DMS153 treated with DMSO at 0.1 percent for 48 hours (cell line): ENCODE measurements at regions not wholly inside any gene's neighbourhood (a gene's known extent, or its start where the extent isn't known, plus 50 kb on each side); places are given as distances from the start of the nearest gene placed in this dataset.
"Not testable (repeated sequence)": the region's sequence is repeated elsewhere in the genome, so short reads cannot be mapped to it uniquely, and the experiment has no call there.

Experiments
- DNase-seq: peaks from one replicate; lab custom pipeline; 2025; ENCODE audit not compliant: unreplicated experiment; lab: John Stamatoyannopoulos, UW

DNA sequence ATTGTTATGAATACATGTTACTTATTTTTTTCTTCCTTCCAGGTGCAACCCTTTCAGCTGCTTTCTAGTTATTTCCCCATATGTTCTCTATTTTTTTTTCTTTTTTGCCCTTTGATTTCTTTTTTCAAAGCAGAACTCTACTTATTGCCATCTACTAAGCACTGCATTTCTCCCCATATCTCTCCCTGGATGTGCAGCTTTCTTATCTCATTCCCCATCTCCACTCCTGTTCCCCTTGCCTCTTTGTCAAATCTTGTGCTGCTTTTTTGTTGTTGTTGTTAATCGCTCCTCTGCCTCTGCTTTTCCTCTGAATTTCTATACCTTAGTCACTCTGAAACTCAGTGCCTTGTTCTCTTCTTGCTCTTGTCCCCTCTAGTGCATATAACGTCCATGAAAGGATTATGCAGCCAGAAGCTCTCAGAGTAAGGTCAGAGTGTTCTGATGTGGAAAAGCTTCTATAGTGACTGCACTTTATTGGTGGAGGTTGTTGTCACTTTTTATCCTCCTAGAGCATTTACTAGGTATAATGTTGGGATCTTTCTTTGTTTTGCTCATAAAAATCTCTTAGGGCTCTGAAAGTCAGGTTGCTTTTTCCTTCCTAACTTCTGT, 51.1 kb upstream of the JADE1 start:
- DNase-seq: no peak

DNA sequence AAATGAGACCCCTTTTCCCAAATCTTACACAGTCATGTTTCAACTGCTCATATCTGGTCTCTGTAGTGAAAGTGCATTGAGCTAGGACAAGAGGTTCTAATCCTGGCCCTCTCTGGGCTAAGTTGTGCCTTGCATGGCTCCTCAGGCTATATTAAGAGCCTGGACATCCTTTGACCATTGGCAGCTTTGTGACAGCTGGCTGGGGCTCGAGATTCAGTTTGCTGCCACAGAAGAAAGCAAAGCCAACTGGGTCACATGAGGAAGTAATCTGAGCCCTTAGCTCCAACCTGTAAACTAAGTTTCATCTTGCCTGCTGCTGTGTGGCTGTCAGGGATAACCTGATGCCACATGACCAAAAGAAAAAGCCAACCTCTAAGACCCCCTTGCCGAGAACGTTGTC, 51.8 kb upstream of the JADE1 start:
- DNase-seq: peak; percentile 17

DNA sequence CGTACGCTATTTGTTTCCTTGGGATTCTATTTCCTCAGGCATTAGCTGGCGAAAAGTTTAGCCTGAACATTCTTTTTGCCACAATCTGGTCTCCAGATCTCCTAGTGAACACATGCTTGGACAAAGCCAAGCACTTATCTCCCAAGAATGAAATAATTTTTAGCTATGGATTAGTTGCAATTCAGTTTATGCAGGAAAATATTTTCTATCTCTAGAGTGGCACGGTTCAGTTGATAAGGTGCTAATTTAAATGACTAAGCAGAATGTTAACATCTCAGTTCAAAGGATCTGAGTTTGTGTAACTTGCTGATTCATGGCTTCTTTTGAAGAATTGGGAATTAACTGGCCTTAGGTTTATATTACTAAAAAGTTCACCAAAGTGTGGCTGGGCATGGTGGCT, 58.1 kb upstream of the JADE1 start:
- DNase-seq: no peak

DNA sequence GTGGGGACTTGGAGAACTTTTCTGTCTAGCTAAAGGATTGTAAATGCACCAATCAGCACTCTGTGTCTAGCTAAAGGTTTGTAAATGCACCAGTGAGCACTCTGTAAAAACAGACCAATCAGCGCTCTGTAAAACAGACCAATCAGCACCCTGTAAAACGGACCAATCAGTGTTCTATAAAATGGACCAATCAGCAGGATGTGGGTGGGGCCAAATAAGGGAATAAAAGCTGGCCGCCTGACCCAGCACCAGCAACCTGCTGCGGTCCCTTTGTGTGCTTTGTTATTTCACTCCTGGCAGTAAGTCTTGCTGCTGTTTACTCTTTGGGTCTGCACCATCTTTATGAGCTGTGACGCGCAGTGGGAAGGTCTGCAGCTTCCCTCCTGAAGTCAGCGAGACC, 67.8 kb upstream of the JADE1 start:
- DNase-seq: not testable (repeated sequence)

DNA sequence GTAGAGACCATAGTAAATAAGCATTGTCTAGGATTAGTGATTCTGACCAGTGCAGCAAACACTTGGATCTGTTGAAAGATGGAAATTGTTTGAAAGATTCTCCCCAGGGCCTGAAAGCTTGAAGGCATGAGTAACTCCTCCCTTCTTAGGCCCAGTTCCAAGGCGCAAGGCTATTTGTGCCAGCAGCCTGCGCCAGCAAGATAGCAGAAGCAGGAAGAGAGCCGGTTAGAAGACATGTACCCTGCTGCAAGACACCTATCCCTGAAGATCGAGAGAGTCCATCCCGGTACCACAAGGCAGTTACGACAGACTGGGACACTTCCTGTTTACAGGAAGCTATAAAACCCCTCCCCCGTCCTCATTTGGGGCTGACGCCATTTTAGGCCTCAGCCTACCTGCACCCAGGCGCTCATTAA, 72.4 kb upstream of the JADE1 start:
- DNase-seq: no peak

DNA sequence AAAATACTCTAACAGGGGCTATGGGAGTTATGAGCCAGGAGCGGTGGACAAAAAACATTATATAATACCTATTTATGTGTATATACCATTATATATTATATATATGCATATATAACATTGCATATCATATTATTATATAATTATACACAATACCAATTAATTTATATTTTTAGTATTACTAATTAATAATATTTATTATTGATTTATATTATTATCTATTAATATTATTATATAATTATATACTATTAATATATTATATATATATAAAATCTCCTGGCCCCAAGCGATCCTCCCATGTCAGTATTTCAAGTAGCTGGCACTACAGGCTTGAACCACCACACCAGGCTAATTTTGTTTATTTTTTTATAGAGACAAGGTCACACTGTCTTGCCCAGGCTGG, 73.8 kb upstream of the JADE1 start:
- DNase-seq: no peak

DNA sequence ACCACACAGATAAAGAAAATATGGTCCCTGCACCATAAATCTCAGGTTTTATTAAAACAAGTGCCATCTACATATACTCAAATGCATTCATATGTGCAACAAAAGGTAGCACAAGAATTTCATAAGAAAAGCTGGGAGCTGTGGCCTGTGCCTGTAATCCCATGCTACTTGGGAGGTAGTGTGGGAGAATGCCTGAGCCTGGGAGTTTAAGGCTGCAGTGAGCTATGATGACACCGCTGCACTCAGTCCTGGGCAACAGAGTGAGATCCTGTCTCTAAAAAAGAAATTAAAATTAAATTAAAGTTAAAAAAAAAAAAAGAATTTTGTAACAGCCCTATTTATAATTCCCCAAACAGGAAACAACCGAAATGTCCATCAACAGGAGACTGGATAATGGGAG, 81.3 kb upstream of the JADE1 start:
- no peak for DNase-seq

DNA sequence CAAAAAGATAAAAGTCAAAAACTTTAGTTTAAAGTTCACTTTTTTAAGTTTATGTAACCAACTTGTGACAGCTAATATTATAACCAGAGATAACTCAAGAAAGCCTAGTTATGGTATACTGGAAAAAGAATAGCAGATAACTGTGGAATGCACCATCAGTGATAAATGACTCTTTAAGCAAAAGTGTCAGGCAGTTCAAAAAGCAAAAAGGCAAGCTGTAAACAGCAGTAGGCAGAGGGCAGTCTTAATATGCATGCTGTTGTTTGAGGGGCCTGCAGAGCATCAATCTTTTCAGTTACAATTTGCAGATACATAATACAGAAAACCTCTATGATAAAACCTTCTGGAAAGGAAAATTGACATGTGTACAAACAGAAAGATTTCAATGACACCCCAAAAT, 81.8 kb upstream of the JADE1 start:
- DNase-seq: no peak

DNA sequence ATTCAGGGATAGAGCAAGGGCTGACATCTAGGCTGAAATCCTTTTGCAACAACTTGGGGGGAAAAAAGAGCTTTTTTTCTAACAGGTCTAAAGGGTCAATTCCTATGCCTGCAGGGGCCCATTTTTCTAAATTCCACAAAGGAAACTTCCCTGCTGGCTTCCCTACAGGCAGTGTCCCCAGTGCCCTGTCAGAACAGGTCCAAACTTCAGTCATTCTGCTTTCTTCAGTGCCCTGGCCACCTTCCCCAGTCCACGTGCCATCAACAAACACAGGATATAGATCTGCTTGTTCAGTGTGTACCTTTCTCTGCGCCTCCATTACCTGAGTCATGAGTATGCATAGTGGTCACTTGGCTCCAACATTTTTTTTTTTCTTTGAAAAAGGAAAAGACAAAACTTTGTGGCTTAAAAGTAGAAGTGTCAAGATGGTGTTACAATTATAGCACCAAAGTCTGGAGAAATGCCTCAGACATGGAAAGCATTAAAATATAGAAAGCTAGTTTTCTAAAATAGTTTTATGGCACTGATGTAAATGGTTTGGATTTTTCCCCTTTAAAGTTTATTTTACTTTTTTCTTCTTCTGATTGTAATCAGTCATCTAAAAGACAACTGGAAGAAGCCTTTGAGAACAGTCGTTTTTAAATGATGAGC, 84.0 kb upstream of the JADE1 start:
- DNase-seq: no peak

DNA sequence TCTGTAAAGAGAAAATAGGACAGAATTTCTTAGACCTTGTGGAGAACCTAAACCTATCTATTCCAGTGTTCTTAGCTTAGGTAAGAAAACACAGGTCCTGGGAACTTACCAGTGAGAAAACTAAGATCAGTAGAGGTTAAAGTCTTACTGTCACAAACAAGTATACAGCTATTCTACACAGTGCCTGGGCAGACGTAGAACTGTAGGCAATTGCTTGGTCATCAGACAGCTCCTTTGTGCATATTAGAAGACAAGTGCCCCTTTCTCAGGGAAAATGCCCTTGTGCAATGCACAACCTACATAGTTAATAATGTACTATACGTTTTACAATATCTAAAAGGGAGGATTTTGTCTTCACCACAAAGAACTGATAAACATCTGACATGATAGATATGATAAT, 86.6 kb upstream of the JADE1 start:
- no peak for DNase-seq

DNA sequence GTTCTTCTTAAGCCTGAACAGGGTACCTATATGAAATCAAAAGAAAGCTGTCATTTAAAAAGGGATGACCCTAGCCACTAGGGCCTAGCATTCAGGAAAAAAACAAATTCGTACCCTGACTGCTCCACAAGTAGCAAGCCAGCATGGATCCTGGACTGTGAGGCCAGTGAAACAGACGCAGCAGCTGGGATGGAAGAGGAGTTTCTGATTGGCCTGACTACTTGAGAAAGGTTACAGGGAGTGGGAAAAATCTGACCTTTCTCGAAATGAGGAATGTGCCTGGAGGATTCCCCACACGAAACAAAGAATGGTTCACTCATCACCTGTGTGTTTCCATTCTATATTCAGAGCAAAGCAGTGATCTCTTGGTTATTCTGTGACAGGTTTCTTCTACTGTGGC, 87.6 kb upstream of the JADE1 start:
- no peak for DNase-seq

DNA sequence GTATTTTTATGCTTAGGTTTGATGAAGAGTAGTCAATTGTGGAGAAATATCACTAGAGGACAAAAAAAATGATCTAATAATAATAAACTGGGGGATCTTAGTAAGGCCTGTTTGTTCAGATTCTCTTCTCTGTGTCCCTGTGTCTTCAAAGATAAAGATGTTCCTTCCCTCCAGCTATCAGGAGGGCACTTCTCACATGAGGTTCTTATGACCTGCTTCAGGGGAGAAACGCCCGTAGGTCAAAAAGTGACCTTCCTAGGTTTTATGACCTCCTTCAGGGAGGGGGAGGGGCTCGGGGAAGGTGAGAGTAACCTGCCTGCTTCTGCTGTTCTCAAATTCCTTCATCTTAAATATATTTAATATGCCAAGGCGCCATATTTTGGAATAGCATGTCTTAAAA, 89.2 kb upstream of the JADE1 start:
- no peak for DNase-seq

DNA sequence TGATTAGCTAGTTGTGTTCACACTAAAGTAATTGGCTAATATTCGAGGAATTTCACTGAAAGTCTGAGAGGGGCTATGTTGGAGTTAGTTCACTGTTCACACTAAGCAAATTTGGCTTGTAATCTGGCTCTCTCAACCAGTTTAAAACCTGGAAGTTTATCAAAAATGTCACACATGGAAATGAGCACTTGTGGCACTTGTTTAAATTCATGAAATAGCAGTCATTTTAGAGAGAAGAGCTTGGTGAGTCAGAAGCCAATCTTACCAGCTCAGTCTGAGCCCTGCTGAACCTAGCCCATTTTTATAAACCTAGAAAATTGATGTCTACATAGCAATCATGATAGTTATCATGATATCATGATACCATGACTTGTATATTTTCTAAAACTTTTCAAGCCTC, 90.7 kb upstream of the JADE1 start:
- no peak for DNase-seq

DNA sequence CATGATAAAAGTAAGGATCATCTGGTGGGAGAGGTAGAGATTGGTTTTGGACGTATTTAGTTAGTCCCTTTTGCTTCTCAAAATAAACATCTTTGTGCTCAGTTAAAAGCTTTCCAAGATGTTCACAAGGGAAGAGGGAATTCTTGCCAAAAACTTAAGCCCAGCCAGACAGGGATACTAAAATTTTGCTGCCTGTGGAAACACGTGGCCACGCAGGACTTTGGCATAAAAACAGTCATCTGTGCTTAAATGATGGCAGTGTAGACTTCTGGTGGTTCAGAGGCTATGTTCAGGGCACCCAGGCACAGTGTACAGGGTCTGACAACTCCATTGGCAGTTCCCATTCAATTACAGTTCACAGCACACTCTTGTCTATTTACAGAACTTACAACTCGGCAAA, 93.2 kb upstream of the JADE1 start:
- DNase-seq: no peak

DNA sequence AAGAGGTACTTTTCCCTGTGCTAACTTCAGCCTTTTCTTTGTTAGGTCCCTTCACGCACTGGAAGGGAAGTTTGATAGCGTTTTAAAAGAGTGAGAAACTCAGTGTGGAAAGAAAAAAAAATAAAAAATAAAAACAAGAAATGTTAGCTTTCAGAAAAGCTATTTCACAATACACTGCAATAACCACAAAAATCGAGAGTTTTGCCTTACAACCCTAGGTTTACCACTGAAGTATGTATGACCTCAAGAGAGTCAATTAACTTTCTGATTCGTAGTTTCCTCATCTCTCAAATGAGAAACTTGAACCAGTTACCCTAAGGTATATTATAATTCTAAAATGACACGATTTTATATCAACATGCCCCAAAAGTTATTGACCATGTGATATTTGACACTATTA, 93.9 kb upstream of the JADE1 start:
- no peak for DNase-seq

DNA sequence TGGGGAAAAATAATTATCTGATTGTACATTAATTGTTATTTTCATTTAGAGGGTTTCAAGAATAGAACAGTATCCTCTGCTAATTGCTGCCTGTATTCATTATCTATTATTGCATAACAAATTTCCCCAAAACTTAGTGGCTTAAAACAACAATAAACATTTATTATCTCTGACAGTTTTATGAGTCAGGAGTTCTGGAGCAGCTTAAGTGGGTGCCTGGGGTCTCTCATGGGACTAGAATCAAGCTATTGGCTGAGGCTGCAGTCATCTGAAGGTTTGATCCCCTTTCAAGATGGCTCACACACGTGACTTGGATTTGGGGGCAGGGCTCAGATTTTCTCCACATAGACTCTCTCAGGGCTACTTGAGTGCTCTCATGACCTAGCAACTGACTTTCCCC, 98.1 kb upstream of the JADE1 start:
- DNase-seq: no peak

DNA sequence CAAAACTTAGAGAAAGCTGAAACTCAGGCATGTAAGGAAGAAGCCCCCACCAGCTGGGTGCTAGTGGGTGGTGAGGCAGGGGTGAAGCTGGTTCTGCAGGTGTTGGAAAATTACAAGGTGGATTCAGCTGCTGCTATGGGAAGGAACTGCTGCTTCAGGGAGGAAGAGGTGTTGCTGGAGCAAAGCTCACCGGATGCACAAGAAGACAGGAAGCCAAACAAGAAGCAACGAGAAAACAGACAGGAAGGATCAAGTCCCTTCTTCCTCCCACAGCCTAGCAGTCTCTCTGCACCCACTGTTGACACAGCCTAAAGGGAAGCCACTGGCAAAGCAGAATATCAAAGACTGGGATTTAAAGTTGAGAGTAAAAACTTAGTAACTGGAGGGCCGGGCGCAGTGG, 100.2 kb upstream of the JADE1 start:
- DNase-seq: no peak

DNA sequence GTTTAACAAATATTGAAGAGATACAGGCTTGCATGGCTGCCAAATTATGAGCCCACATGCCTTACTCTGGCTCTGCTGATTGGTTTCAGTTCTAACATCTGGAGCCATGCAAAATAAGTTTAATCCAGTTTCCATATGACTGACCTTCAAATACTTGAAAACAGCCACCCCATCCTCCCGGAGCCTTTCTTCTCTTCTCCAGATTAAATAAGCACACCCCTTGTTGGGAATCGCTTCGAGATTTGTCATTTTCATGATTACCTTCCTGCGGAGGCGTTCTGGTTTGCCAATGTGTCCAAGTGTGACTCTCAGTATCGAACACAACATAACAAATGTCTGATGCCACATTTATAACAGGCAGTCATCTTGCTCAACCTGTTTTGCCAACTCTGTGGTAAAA, 101.6 kb upstream of the JADE1 start:
- DNase-seq: no peak

DNA sequence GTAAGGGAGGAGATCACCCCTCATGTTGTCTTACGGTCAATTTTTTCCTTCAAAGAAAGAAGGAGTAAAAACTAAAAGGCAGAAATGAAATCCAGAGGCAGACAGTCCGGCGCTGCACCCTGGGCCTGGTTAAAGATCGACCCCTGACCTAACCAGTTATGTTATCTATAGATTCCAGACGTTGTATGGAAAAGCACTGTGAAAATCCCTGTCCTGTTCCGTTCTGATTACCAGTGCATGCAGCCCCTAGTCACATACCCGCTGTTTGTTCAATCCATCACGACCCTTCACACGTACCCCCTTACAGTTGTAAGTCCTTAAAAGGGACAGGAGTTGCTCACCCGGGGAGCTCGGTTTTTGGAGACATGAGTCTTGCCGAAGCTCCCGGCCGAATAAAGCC, 105.6 kb upstream of the JADE1 start:
- no peak for DNase-seq

DNA sequence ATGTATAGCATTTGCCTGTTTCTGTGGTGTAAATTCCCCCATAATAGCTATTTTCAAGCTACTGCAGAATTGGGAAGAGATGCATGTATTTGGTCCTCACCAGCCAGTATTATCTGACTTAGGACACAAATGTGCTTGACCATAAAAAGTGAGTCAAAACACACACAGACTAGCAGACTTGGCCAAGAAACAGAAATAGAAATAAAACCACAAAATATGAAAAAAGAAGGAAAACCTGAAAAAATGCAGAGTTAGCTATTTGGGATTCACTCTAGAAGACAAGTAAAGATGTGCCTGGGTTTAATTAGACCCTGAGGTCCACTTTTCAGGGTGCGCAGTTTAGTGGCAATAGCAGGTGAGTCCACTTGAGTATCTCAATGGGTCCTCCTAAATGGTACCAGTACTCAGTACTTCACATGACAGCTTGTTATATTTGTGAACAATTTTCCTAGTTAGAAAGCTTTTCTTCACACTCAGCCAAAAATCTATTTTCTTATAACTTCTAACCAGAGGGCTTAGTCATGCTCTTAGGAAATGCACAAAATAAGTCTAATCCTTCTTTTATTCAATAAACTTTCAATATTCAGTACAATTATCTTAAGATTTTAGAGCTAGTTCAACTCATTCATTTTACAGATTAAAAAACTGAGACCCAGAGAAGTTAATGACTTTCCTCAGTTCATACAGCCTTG, 108.7 kb upstream of the JADE1 start:
- no peak for DNase-seq

DNA sequence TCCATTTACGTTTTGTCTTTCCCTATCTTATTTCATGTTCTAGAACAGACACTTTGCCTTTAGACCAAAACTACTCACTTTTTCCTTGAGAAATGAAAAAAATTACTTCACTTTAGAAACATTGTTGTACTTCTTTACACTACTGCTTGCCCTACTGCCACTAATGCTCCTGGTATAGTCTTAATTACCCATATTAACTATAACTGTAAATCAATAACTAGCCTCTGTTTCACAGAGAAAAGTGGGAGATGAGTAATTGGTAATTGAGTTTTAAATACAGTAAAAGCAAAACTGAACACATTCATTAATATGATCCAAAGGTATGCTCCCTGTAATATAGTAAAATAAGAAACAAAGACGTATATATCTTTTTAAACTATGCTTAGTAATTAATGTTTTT, 111.1 kb upstream of the JADE1 start:
- no peak for DNase-seq

DNA sequence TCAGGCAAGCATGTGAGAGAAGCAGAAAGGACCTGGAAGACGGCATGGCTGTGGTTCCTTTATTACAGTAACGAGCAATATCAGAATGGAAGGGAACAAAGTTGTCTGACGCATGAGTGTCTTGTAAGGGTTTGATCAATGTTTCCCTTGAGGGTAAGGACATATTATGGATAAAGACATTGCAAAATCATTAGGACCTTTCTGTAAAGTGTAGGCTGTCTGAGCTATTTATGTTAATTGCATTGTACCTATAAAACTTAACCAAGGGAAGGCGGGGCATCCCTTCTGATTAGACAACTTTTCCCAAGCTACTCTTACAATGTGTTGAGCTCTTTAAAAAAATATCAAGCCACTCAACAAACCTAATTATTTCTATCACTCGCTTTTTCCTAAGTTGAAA, 112.2 kb upstream of the JADE1 start:
- DNase-seq: no peak

DNA sequence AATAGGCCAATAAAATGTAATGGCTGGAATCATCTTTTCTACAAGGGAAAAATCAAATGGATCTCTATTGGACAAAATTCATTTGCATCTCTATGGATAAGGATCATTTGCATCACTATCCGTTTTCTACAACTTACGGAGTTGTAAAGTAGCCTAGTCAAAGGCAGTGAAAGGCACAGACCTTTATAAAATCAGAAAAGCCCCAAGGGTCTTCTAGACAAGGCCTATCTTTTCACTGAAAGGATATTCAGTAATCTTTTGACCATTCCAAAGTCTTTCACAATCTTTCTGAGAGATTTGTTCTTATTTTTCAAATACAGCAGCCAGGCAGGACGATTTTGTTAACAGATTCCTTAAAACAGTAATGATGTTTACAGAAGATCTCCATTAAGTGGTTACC, 119.5 kb upstream of the JADE1 start:
- DNase-seq: no peak
